Uterus (tissue), 2 donors: ENCODE measurements at regions not wholly inside any gene's neighbourhood (a gene's known extent, or its start where the extent isn't known, plus 50 kb on each side); places are given as distances from the start of the nearest gene placed in this dataset.

Experiments used
- POLR2A ChIP-seq, 2 donors: fragments of 450-650 bp; IDR thresholded peaks; one replicate each; pipeline ENCODE4 v1.6.1; 2016; ENCODE audit warnings: antibody characterized with exemption in 2 of 2, mild to moderate bottlenecking in 1 of 2, moderate library complexity in 1 of 2
- TF ChIP-seq, protein P1 (sequence below), 4 experiments: fragments of 200-600 bp in 2 of 4; fragments of 450-650 bp in 2 of 4; sonication (generic) in 2 of 4; IDR thresholded peaks; one replicate each; pipeline ENCODE4 v1.5.1; 2016 to 2019; ENCODE audit warnings: antibody characterized with exemption in 4 of 4, mild to moderate bottlenecking in 2 of 4, moderate library complexity in 1 of 4

DNA sequence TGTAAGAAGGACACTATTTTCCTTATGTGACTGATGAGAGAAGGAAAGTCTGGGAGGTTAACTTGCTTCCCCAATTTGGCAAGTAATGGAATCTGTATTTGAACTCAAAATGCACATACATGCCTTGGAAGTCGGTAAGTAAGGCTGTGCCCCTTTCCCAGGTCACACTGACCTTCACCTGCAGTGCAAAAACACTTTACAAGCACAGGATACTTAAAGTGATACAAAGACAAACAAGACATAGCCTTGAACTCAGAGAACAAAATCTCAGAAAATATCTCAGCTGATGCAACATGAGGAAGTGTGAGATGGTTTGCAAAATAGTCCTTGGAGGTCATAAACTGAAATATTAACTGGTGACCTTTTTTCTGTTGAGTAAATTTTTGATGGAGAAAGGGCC is 251.1 kb downstream of the RAB38 start:
- TF ChIP-seq, protein P1, sequence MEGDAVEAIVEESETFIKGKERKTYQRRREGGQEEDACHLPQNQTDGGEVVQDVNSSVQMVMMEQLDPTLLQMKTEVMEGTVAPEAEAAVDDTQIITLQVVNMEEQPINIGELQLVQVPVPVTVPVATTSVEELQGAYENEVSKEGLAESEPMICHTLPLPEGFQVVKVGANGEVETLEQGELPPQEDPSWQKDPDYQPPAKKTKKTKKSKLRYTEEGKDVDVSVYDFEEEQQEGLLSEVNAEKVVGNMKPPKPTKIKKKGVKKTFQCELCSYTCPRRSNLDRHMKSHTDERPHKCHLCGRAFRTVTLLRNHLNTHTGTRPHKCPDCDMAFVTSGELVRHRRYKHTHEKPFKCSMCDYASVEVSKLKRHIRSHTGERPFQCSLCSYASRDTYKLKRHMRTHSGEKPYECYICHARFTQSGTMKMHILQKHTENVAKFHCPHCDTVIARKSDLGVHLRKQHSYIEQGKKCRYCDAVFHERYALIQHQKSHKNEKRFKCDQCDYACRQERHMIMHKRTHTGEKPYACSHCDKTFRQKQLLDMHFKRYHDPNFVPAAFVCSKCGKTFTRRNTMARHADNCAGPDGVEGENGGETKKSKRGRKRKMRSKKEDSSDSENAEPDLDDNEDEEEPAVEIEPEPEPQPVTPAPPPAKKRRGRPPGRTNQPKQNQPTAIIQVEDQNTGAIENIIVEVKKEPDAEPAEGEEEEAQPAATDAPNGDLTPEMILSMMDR (IDR thresholded peaks at IDR 0.05), result no peak
- TF ChIP-seq POLR2A (IDR thresholded peaks at IDR 0.05), result no peak
